ENCODE measurements at regions not wholly inside any gene's neighbourhood (a gene's known extent, or its start where the extent isn't known, plus 50 kb on each side); places are given as distances from the start of the nearest gene placed in this dataset.

DNA sequence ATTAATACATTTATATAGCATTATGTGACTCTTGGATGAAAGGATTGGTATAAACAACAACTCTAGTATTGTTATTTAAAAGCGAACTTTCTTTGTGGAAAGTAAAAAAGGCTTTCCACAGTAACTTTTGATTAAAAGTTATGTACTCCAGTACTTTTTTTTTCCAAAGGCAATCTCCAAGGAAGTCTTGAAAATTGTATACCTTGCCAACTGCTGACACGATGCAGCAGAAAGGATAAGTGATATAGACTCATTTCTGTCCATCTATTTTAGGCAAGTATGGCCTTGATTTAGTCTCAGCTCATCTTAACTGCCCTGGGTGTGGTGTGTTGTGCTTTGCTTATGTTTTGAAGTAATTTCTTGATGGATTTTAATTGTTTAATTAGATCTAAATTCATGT, 79.7 kb downstream of the OTOL1 start:
- DNase-seq (ENCODE audit: low spot score), result no peak

GRCh38 chr3:161576714-161577510, 80.3 kb downstream of the OTOL1 start:
- no peaks in the 10 kb centered on the region for H3K27me3 ChIP-seq (replicated peaks; ENCODE audit: insufficient read depth, low read depth, low read length, poor library complexity)

More for the DNA sequence above, 79.7 kb downstream of the OTOL1 start:
- Histone ChIP-seq H3K27me3 (replicated peaks; ENCODE audit: insufficient read depth, low read depth, low read length, poor library complexity) (no peaks in the 10 kb centered on the region), H3K4me1 (ENCODE audit: insufficient read depth, low read length, poor library complexity, severe bottlenecking) (no peaks in the 10 kb centered on the region), H3K27ac (ENCODE audit: low read depth, low read length, poor library complexity, severe bottlenecking) (no peak overlapping the region), H3K36me3 (ENCODE audit: insufficient read depth, low read length, poor library complexity, severe bottlenecking) (no peaks in the 10 kb centered on the region), H3K4me3 (ENCODE audit: low read depth, low read length, poor library complexity, severe bottlenecking) (no peak overlapping the region), H3K9me3 (ENCODE audit: low read depth, low read length, poor library complexity, severe bottlenecking) (no peaks in the 10 kb centered on the region)
- BruUV-seq (replicated peaks), result no TSS peak
- ChIA-PET POLR2A (ENCODE audit: low non-redundant PET) (interaction anchor here (0.7 kb wide), 1 partner anchor 1407 kb away, joined by 4 read pairs; no protein-coding TSS in a partner anchor), CTCF (no interaction called here)
- TF ChIP-seq CTCF (conservative IDR thresholded peaks at IDR 0.05; ENCODE audit: low read depth, low read length) (no peak), EZH2 (IDR thresholded peaks at IDR 0.05; ENCODE audit: borderline replicate concordance, low read depth, low read length, poor library complexity, severe bottlenecking) (no peak)
- intact Hi-C loops (cut with micrococcal nuclease; ENCODE audit: unreplicated experiment), result no loop called here

DNA sequence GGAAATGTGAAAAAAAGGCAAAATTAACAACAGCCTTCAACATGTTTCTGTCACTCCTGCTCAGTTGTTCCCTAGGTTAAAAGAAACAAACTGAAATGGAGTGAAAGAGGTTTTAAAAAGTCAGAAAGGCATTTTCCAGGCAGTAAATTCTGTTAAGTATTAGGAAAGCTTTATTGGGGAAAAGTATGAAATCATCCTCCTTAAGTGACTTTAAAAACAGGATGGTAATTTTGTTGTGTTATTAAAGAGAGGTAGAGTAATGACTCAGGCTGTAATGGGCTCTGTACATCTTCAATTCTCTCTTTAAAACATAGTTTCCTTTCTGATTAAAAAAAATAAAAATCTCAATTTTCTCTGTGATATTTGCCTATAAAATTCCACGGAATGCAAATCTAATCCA, 81.1 kb downstream of the OTOL1 start:
- Histone ChIP-seq H3K27me3 (replicated peaks; ENCODE audit: insufficient read depth, low read depth, low read length, poor library complexity) (no peaks in the 10 kb centered on the region), H3K9me3 (ENCODE audit: low read depth, low read length, poor library complexity, severe bottlenecking) (no peaks in the 10 kb centered on the region), H3K4me1 (ENCODE audit: insufficient read depth, low read length, poor library complexity, severe bottlenecking) (no peaks in the 10 kb centered on the region), H3K27ac (ENCODE audit: low read depth, low read length, poor library complexity, severe bottlenecking) (no peak overlapping the region), H3K36me3 (ENCODE audit: insufficient read depth, low read length, poor library complexity, severe bottlenecking) (no peaks in the 10 kb centered on the region), H3K4me3 (ENCODE audit: low read depth, low read length, poor library complexity, severe bottlenecking) (no peak overlapping the region)
- ChIA-PET CTCF (no interaction called here), POLR2A (ENCODE audit: low non-redundant PET) (no interaction called here)
- intact Hi-C loops (cut with micrococcal nuclease; ENCODE audit: unreplicated experiment), result no loop called here
- no peak for DNase-seq (ENCODE audit: low spot score)
- no TSS peak for BruUV-seq (replicated peaks)
- TF ChIP-seq EZH2 (IDR thresholded peaks at IDR 0.05; ENCODE audit: borderline replicate concordance, low read depth, low read length, poor library complexity, severe bottlenecking) (no peak), CTCF (conservative IDR thresholded peaks at IDR 0.05; ENCODE audit: low read depth, low read length) (no peak)

More at GRCh38 chr3:161576714-161577510, 80.3 kb downstream of the OTOL1 start:
- H3K27ac ChIP-seq (ENCODE audit: low read depth, low read length, poor library complexity, severe bottlenecking), result no peak overlapping the region
- H3K4me1 ChIP-seq (ENCODE audit: insufficient read depth, low read length, poor library complexity, severe bottlenecking), result no peaks in the 10 kb centered on the region
- intact Hi-C loops (cut with micrococcal nuclease; ENCODE audit: unreplicated experiment), result no loop called here
- CTCF ChIA-PET, result no interaction called here
- TF ChIP-seq EZH2 (IDR thresholded peaks at IDR 0.05; ENCODE audit: borderline replicate concordance, low read depth, low read length, poor library complexity, severe bottlenecking) (no peak), CTCF (conservative IDR thresholded peaks at IDR 0.05; ENCODE audit: low read depth, low read length) (no peak)
- no peak for DNase-seq (ENCODE audit: low spot score)
- no peaks in the 10 kb centered on the region for H3K9me3 ChIP-seq (ENCODE audit: low read depth, low read length, poor library complexity, severe bottlenecking)
- no peak overlapping the region for H3K4me3 ChIP-seq (ENCODE audit: low read depth, low read length, poor library complexity, severe bottlenecking)
- POLR2A ChIA-PET (ENCODE audit: low non-redundant PET), result interaction anchor here (0.7 kb wide), 1 partner anchor 1407 kb away, joined by 4 read pairs; no protein-coding TSS in a partner anchor
- H3K36me3 ChIP-seq (ENCODE audit: insufficient read depth, low read length, poor library complexity, severe bottlenecking), result no peaks in the 10 kb centered on the region
- BruUV-seq (replicated peaks), result no TSS peak

Data from A673 (cell line).